Esophagus muscularis mucosa (tissue), 4 donors: ENCODE measurements at regions not wholly inside any gene's neighbourhood (a gene's known extent, or its start where the extent isn't known, plus 50 kb on each side); places are given as distances from the start of the nearest gene placed in this dataset.

Experiments used
- DNase-seq: peaks from one replicate; pipeline ENCODE4 v3.0.0-alpha.2; 2017; ENCODE audit errors: extremely low spot score
- H3K27ac ChIP-seq, 4 donors: fragments of 200-600 bp; sonication (generic); replicated peaks in 1 of 4; 1 replicate in 3 of 4; 2 replicates in 1 of 4; pipeline ENCODE4 v1.5.1; 2016 to 2019; ENCODE audit warnings: mild to moderate bottlenecking in 1 of 4
- H3K27me3 ChIP-seq, 4 donors: fragments of 200-600 bp; sonication (generic); one replicate each; pipeline versions ENCODE4 v1.5.1 to v1.6.0; 2016 to 2019
- H3K36me3 ChIP-seq, 4 donors: fragments of 200-600 bp; sonication (generic); one replicate each; pipeline ENCODE4 v1.5.1; 2016 to 2019
- H3K4me1 ChIP-seq, 4 donors: fragments of 200-600 bp; sonication (generic); one replicate each; pipeline ENCODE4 v1.5.1; 2016 to 2019
- H3K4me3 ChIP-seq, 4 donors: fragments of 200-600 bp; sonication (generic); 1 replicate in 2 of 4; 2 replicates in 2 of 4; pipeline ENCODE4 v1.5.1; 2016 to 2019; ENCODE audit warnings: mild to moderate bottlenecking in 4 of 4, moderate library complexity in 1 of 4
- H3K9me3 ChIP-seq, 4 donors: fragments of 200-600 bp; sonication (generic); 1 replicate in 3 of 4; 2 replicates in 1 of 4; pipeline ENCODE4 v1.5.1; 2016 to 2019
- CTCF ChIP-seq, 3 experiments: fragments of 200-600 bp in 2 of 3; fragments of 450-650 bp in 1 of 3; sonication (generic) in 2 of 3; IDR thresholded peaks; one replicate each; pipeline ENCODE4 v1.5.1; 2017 to 2019; ENCODE audit warnings: antibody characterized with exemption in 3 of 3, mild to moderate bottlenecking in 2 of 3, moderate library complexity in 1 of 3
- EP300 ChIP-seq: sonication (generic); formaldehyde crosslinking; IDR thresholded peaks from one replicate; pipeline ENCODE4 v1.6.1; 2017; ENCODE audit warnings: antibody characterized with exemption
- POLR2A ChIP-seq: fragments of 450-650 bp; IDR thresholded peaks from one replicate; pipeline ENCODE4 v1.6.1; 2017; ENCODE audit warnings: antibody characterized with exemption, moderate library complexity, mild to moderate bottlenecking, low read depth
- POLR2AphosphoS5 ChIP-seq, 2 donors: sonication (generic); formaldehyde crosslinking; IDR thresholded peaks; one replicate each; pipeline ENCODE4 v1.6.1; 2017; ENCODE audit warnings: antibody characterized with exemption in 2 of 2
- WGBS: methylation state at CpG from one replicate; pipeline ENCODE4 v1.1.5; 2018; 5-methylcytosine and 5-hydroxymethylcytosine counted together
- intact Hi-C: fragments of 100-400 bp; cut with DNase I; formaldehyde crosslinking; loops from one replicate; pipeline ENCODE4 v1.15.1; 2023

GRCh38 chr12:47414511-47414910 lies 291.3 kb downstream of the RPAP3 start:
- H3K27me3 ChIP-seq, result no peaks in the 10 kb centered on the region
- no peak overlapping the region for H3K4me3 ChIP-seq
- TF ChIP-seq POLR2A (no peak), CTCF (IDR thresholded peaks at IDR 0.05) (no peak), EP300 (no peak), POLR2AphosphoS5 (IDR thresholded peaks at IDR 0.05) (no peak)
- H3K36me3 ChIP-seq, result no peaks in the 10 kb centered on the region
- intact Hi-C loops, result no loop called here
- no peaks in the 10 kb centered on the region for H3K4me1 ChIP-seq
- H3K27ac ChIP-seq, result no peak overlapping the region
- H3K9me3 ChIP-seq, result no peaks in the 10 kb centered on the region
- WGBS, result 64% methylated on average over 3 of the region's 3 CpGs
- DNase-seq, result no peak

- no peak overlapping the region for H3K27ac ChIP-seq
- H3K4me3 ChIP-seq, result no peak overlapping the region
- no peaks in the 10 kb centered on the region for H3K9me3 ChIP-seq
- H3K36me3 ChIP-seq, result no peaks in the 10 kb centered on the region
- intact Hi-C loops, result no loop called here
- TF ChIP-seq EP300, result no peak
- TF ChIP-seq CTCF (IDR thresholded peaks at IDR 0.05), result no peak
- TF ChIP-seq POLR2A, result no peak
- no peak for TF ChIP-seq POLR2AphosphoS5 (IDR thresholded peaks at IDR 0.05)
- DNase-seq, result no peak
- H3K4me1 ChIP-seq, result no peaks in the 10 kb centered on the region
- H3K27me3 ChIP-seq, result no peaks in the 10 kb centered on the region
These were observed 292.0 kb downstream of the RPAP3 start for GRCh38 chr12:47413806-47414205.

- Histone ChIP-seq H3K36me3 (no peaks in the 10 kb centered on the region), H3K27ac (no peak overlapping the region), H3K4me3 (no peak overlapping the region), H3K9me3 (no peaks in the 10 kb centered on the region), H3K27me3 (no peaks in the 10 kb centered on the region), H3K4me1 (peaks cover 0 to under 1% (median under 1%) of the 10 kb centered on the region in 4 donors)
- DNase-seq, result no peak
- intact Hi-C loops, result no loop called here
- WGBS, result 84% methylated on average over 3 of the region's 3 CpGs
- TF ChIP-seq POLR2A, result no peak
- no peak for TF ChIP-seq EP300
- TF ChIP-seq POLR2AphosphoS5 (IDR thresholded peaks at IDR 0.05), result no peak
These were observed 293.1 kb downstream of the RPAP3 start for GRCh38 chr12:47412601-47413236.

- TF ChIP-seq POLR2A (no peak), EP300 (no peak), POLR2AphosphoS5 (IDR thresholded peaks at IDR 0.05) (no peak), CTCF (IDR thresholded peaks at IDR 0.05) (no peak)
- intact Hi-C loops, result no loop called here
- H3K4me1 ChIP-seq, result peaks cover 0 to 4% (median 2%) of the 10 kb centered on the region in 4 donors
- H3K36me3 ChIP-seq, result no peaks in the 10 kb centered on the region
- DNase-seq, result no peak
- H3K27me3 ChIP-seq, result no peaks in the 10 kb centered on the region
- no peak overlapping the region for H3K27ac ChIP-seq
- H3K4me3 ChIP-seq, result no peak overlapping the region
- no peaks in the 10 kb centered on the region for H3K9me3 ChIP-seq
These were observed 293.9 kb downstream of the RPAP3 start for GRCh38 chr12:47411966-47412365.

- TF ChIP-seq POLR2AphosphoS5 (IDR thresholded peaks at IDR 0.05) (no peak), POLR2A (no peak), EP300 (no peak), CTCF (IDR thresholded peaks at IDR 0.05) (no peak)
- Histone ChIP-seq H3K36me3 (no peaks in the 10 kb centered on the region), H3K27ac (no peak overlapping the region), H3K27me3 (no peaks in the 10 kb centered on the region), H3K4me1 (peaks cover 0 to 4% (median 2%) of the 10 kb centered on the region in 4 donors), H3K9me3 (no peaks in the 10 kb centered on the region), H3K4me3 (no peak overlapping the region)
- DNase-seq, result no peak
- intact Hi-C loops, result no loop called here
- 81% methylated on average over 3 of the region's 3 CpGs for WGBS
These were observed 295.0 kb downstream of the RPAP3 start for GRCh38 chr12:47410862-47411261.
